Anterior cingulate cortex (tissue), 58 donors: ENCODE measurements at regions not wholly inside any gene's neighbourhood (a gene's known extent, or its start where the extent isn't known, plus 50 kb on each side); places are given as distances from the start of the nearest gene placed in this dataset.
A peak's percentile ranks its signal among the peaks of the same experiment; 100 is the strongest.

Source experiments
- DNase-seq, 58 donors: peaks; one replicate each; lab custom pipeline; 2025; lab: John Stamatoyannopoulos, UW

DNA sequence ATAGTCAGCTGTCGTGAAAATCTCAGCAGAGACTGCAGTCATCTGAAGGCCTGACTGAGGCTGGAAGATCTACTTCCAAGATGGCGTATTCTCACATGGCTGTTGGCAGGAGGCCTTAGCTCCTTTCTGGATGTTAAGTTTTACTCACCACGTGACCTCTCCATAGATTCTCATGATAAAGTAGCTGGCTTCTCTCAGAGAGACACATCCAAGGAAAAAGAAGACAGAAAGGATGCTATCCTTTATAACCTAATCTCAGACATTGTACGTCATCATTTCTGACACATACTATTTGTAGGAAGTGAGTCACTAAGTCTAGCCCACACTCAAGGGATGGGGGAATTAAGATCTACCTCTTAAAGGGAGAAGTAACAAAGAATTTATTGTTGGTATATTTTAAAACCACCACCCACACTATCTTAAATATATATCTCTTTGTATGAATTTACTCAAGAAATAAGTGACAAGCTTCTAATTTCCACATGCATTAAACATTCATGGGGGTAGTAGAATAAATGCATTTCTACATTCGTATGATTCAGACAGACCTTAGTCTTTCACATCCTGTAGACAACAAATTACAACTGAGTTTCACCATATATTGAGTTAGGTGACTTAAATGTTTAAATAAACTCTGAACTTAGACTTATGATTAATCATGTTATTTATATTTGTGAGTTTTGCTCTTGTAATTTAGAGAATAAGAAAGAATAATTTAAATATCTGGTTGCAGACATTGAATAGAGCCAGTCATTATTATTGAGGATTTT is 411.0 kb downstream of the LRIG3 start:
- DNase-seq, result no peak

- DNase-seq, result no peak
Measured at GRCh38 chr12:58513301-58513834, 406.9 kb downstream of the LRIG3 start.

- DNase-seq, result no peak
Measured at GRCh38 chr12:58513852-58514251, 406.5 kb downstream of the LRIG3 start.

DNA sequence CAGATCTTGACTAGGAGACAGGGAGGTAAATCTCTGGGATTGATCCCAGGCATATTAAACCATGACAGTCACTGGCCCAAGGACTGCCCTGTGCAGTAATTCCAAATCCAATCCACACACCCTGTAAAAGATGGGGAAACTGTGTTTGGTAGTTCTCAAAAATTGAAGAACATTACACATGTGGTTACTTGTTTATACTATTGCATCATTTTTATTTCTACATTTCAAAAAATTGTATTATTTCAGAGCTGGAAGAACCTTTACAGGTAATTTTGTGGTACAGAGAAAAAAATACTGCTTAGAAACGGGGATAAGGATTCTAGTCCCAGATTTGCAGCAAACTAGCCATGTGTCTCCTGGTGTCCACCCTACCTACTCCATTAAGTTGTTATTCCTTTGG is 400.5 kb downstream of the LRIG3 start:
- no peak for DNase-seq

GRCh38 chr12:58521152-58521551 is 399.2 kb downstream of the LRIG3 start:
- no peak for DNase-seq

DNA sequence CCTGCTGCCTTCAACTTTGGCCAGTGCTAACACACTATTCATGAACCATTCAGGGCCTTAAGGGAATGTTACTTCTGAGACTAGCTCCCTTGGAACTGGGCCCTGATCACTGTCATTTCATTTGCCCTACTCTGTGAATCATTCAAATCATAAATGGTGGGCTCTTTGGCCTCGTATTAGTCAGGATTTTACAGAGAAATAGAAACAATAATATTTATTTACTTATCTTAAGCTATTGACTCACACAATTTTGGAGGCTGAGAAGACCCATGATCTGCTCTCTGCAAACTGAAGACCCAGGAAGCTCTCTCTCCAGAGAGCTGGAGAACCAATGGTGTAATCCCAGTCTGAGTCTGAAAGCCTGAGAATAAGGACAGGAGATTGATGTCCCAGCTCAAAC is 398.5 kb downstream of the LRIG3 start:
- no peak for DNase-seq

DNA sequence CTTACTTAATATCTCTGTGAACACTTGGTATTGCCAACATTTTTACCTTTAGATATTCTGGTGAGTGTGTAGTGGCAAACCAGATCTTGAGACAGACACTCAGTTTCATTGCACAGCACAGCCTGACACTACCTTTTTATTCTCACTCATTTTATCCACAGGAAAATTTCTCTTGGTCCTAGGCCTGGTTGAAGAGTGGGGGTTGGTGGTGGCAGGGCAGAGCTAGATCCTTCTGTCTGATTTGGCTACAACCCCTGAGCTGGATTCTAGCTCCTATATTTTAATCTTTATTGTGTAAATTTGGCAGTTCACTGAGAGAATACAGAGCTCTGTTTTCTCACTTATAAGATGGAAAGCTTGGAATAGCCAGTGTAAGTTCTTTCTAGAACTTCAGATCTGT is 396.9 kb downstream of the LRIG3 start:
- peak in 2 of 58 donors; percentile 1 to 34 for DNase-seq

DNA sequence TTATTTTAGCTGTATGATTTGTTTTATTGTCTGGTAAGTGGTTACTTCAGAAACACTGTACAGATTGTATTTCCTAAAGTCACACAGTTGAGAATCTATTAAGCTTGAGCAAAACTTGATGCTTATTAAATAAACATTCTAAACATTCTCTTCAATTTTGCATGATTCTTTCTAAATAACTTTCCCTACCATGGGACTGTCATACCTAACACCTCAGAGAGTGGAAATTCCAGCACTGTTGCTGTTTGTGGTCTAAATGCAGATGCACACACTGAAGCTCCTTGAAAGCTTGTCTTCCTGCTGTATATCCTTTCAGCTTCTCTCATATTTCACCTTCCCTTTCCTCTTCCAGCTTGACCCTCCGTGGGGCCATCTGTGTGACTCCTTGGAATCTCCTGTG is 392.0 kb downstream of the LRIG3 start:
- DNase-seq, result no peak

DNA sequence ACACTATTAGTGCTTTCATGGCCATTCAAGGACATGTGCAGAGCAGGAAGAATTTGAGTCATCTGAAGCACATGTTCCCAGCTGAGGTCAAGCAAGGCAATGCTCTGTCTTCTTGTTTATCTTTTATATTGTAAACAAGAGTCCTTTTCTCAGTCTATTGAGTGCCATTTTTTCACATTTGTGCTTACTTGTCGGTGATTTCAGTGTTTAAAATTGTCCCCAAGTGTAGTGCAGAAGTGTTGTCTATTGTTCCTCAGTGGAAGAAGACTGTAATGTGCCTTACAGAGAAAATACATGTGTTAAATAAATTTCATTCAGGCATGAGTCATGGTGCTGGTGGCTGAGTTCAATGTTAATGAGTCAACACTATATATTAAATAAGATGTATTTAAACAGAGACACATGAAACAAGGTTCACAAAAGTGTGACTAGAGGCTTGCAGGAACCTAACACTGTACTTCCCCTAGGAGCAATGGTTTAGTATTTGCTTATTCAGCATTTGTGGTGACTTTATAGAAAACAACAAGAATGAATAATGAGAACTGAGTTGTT is 391.1 kb downstream of the LRIG3 start:
- no peak for DNase-seq

GRCh38 chr12:58529897-58530741 is 390.2 kb downstream of the LRIG3 start:
- DNase-seq, result no peak

GRCh38 chr12:58530742-58531062 is 389.6 kb downstream of the LRIG3 start:
- no peak for DNase-seq

DNA sequence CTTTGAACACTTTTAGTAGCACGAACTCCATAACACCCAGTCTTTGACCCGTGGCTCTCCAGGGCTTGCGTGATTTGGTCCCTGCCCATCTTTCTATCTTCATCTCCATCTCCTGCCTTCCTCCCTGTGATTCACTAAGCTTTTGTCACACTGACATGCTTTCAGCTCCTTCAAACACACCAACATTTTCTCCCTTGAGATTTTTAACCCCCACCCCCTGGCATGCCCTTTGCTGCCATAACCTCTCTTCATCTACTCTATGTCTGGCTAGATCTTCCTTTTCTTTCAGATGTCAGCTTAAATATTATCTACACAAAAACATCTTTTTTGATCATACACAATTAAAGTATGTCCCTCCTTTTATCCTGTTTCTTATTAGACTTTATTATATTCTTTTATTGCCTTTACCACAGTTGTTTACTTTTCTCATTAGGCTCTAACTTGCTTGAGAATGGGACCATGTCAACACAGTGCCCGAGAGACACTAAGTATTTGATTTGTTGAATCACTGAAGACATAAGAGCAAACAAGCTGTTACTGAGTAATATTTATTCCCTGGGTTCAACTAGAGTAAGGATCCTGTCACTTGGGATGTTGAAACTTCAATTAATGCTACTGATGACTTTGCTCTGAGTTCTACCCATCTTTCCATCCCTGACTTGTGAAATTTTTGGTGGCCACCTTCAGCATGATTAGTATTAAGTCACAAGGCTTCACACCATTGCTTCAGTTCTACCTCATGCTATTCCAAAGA is 387.3 kb downstream of the LRIG3 start:
- DNase-seq, result no peak

- DNase-seq, result no peak
Measured at GRCh38 chr12:58533652-58534051, 386.7 kb downstream of the LRIG3 start.

GRCh38 chr12:58537278-58537677 is 383.0 kb downstream of the LRIG3 start:
- peak in 10 of 58 donors; percentile 3 to 34 (median 10) for DNase-seq

GRCh38 chr12:58539295-58539694 is 381.0 kb downstream of the LRIG3 start:
- no peak for DNase-seq

GRCh38 chr12:58540480-58541299 is 379.6 kb downstream of the LRIG3 start:
- peak in 51 of 58 donors; percentile 5 to 77 (median 39) for DNase-seq

- DNase-seq, result no peak
Measured at GRCh38 chr12:58541300-58541690, 379.0 kb downstream of the LRIG3 start.

DNA sequence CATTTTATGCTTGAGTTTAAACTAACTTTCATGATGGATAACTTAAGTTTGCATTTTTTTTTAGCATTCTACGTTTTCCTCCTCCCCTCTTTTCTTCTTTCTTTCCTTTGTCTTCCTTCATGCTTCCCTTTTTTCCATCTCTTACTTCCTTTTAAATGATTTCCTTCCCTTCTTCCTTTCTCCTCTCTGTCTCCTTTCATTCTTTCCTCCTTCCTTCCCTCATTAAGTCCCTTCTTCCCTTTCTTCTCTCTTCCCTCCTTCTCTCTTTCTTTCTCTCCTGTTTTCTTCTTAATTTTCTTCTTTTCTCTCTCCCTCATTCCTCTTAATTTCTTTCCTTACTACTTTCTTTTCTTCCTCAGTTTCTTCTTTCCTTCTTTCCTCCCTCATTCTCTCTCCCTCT is 376.0 kb downstream of the LRIG3 start:
- DNase-seq, result no peak

DNA sequence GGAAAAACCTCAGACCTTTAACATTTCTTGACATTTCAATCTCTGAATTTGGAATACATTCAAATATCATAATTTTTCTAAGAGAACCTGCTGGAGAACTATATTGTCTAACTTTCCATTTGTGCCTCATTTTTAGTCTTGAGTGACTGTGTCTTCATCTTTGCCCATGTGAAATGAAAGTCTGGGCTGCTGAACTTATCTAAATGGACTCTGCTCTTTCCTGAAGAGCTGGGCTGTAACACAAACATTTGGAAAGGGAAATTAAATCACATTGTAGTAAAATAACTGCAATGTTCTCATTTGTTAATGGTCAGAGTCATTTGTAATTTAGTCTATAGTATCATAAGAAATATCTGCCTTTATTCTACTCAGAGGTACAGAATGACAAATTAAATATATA is 373.1 kb downstream of the LRIG3 start:
- DNase-seq, result no peak

DNA sequence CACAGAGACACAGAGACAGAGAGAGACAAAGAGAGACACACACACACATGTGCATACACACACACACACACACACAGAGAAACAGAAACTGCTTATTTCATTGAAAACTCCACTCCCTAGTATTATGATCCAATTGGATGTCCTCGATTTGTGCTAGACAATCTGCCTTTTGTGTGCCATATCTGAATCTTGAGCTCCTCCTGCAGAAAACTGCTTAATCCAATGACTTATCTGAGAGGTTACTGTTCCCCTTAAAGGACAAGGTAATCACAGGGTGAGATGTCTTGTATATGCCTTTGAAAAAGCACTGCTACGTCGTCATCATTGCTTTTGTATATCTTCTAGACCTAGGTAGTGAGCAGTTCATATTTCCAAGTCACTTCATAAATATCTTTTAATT is 371.5 kb downstream of the LRIG3 start:
- no peak for DNase-seq
